IMR-90 (cell line): ENCODE measurements at regions not wholly inside any gene's neighbourhood (a gene's known extent, or its start where the extent isn't known, plus 50 kb on each side); places are given as distances from the start of the nearest gene placed in this dataset.

Source experiments
- ATAC-seq: fragments of 200-7000 bp; cut with Tn5 transposase; 2 replicates; pipeline ENCODE4 v1.9.1; 2020; ENCODE audit warnings: low read depth, mild to moderate bottlenecking, moderate library complexity
- BruUV-seq: library from RNA; stranded (reverse); fragments of 400-500 nt; replicated peaks from 2 replicates; lab custom pipeline; 2021; lab: Mats Ljungman, UMichigan
- CTCF ChIA-PET: fragments of 300-600 bp; formaldehyde crosslinking; extraction: SDS; loops from one replicate; lab custom pipeline; 2021; ENCODE audit warnings: antibody characterized with exemption; lab: Yijun Ruan, JAX
- POLR2A ChIA-PET: fragments of 300-600 bp; sonication (Branson Sonifier 250); formaldehyde crosslinking; loops from one replicate; lab custom pipeline; 2022; ENCODE audit warnings: antibody characterized with exemption; ENCODE audit not compliant: unreplicated experiment; lab: Charles Lee
- DNase-seq: peaks from one replicate; pipeline ENCODE4 v3.0.0; 2013
- H2AFZ ChIP-seq: replicated peaks from 2 replicates; pipeline ENCODE3; 2013; ENCODE audit warnings: low read length, mild to moderate bottlenecking; ENCODE audit not compliant: poor library complexity
- H2AK5ac ChIP-seq: 2 replicates; pipeline ENCODE4 v1.6.1; 2013; ENCODE audit warnings: low read depth, low read length, inconsistent platforms
- H2AK9ac ChIP-seq: replicated peaks from 2 replicates; pipeline ENCODE3; 2013; ENCODE audit warnings: mild to moderate bottlenecking, low read depth, low read length, moderate library complexity; ENCODE audit not compliant: poor library complexity
- H2BK120ac ChIP-seq: 2 replicates; pipeline ENCODE4 v1.6.1; 2013; ENCODE audit warnings: low read depth, low read length, inconsistent platforms
- H2BK15ac ChIP-seq: 3 replicates; pipeline ENCODE4 v1.6.1; 2013; ENCODE audit warnings: low read depth, low read length, inconsistent platforms
- H2BK20ac ChIP-seq: 2 replicates; pipeline ENCODE4 v1.6.1; 2013; ENCODE audit warnings: low read depth, mild to moderate bottlenecking, inconsistent platforms, low read length, moderate library complexity
- H2BK5ac ChIP-seq: 2 replicates; pipeline ENCODE4 v1.6.1; 2013; ENCODE audit warnings: mild to moderate bottlenecking, low read depth, low read length, inconsistent platforms; ENCODE audit not compliant: poor library complexity, severe bottlenecking
- H3K14ac ChIP-seq: replicated peaks from 2 replicates; pipeline ENCODE4 v1.6.1; 2013; ENCODE audit warnings: low read depth, low read length, inconsistent platforms
- H3K18ac ChIP-seq: 2 replicates; pipeline ENCODE4 v1.6.1; 2013; ENCODE audit warnings: low read depth, low read length, control low read depth
- H3K23ac ChIP-seq: 2 replicates; pipeline ENCODE4 v1.6.1; 2013; ENCODE audit warnings: low read depth, low read length, inconsistent platforms
- H3K27ac ChIP-seq: 2 replicates; pipeline ENCODE4 v1.5.1; 2013; ENCODE audit warnings: mild to moderate bottlenecking, control low read depth, low read length; ENCODE audit not compliant: insufficient read depth
- H3K27me3 ChIP-seq: 2 replicates; pipeline ENCODE4 v1.6.1; 2013; ENCODE audit warnings: low read length; ENCODE audit not compliant: control insufficient read depth, insufficient read depth
- H3K36me3 ChIP-seq: 2 replicates; pipeline ENCODE4 v1.6.1; 2013; ENCODE audit warnings: low read length, mixed read lengths; ENCODE audit not compliant: control insufficient read depth, insufficient read depth
- H3K4ac ChIP-seq: 2 replicates; pipeline ENCODE4 v1.6.1; 2013; ENCODE audit warnings: low read depth, low read length, inconsistent platforms
- H3K4me1 ChIP-seq: 2 replicates; pipeline ENCODE4 v1.6.1; 2013; ENCODE audit warnings: low read length, mixed read lengths; ENCODE audit not compliant: control insufficient read depth, insufficient read depth
- H3K4me2 ChIP-seq: 2 replicates; pipeline ENCODE4 v1.6.1; 2013; ENCODE audit warnings: low read depth, mild to moderate bottlenecking, control low read depth, low read length, moderate library complexity
- H3K4me3 ChIP-seq: 2 replicates; pipeline ENCODE4 v1.5.1; 2013; ENCODE audit warnings: low read depth, mild to moderate bottlenecking, control low read depth, low read length, moderate library complexity; ENCODE audit not compliant: insufficient read depth
- H3K56ac ChIP-seq: 2 replicates; pipeline ENCODE4 v1.6.1; 2013; ENCODE audit warnings: low read length, inconsistent platforms; ENCODE audit not compliant: insufficient read depth; ENCODE audit errors: extremely low read depth
- H3K79me1 ChIP-seq, 2 experiments: 2 replicates each; pipeline ENCODE4 v1.6.1; 2013; ENCODE audit warnings: low read length in 2 of 2, inconsistent platforms in 1 of 2, low read depth in 1 of 2
- H3K9ac ChIP-seq: 2 replicates; pipeline ENCODE4 v1.6.1; 2013; ENCODE audit warnings: low read depth, low read length, control low read depth
- H3K9me1 ChIP-seq: 2 replicates; pipeline ENCODE4 v1.6.1; 2013; ENCODE audit warnings: low read length, inconsistent platforms; ENCODE audit not compliant: insufficient read depth
- H3K9me3 ChIP-seq: 2 replicates; pipeline ENCODE4 v1.6.1; 2013; ENCODE audit warnings: low read length; ENCODE audit not compliant: control insufficient read depth, insufficient read depth
- H4K20me1 ChIP-seq: 2 replicates; pipeline ENCODE4 v1.6.1; 2013; ENCODE audit warnings: low read length, inconsistent platforms; ENCODE audit not compliant: insufficient read depth
- H4K5ac ChIP-seq: 2 replicates; pipeline ENCODE4 v1.6.1; 2013; ENCODE audit warnings: mild to moderate bottlenecking, low read depth, low read length, control low read depth
- H4K8ac ChIP-seq, 2 experiments: 2 replicates each; pipeline ENCODE4 v1.6.1; 2013; ENCODE audit warnings: low read depth in 2 of 2, low read length in 2 of 2, control low read depth in 1 of 2, inconsistent platforms in 1 of 2
- H4K91ac ChIP-seq: 2 replicates; pipeline ENCODE4 v1.6.1; 2013; ENCODE audit warnings: low read depth, low read length, inconsistent platforms; ENCODE audit not compliant: insufficient read depth
- ELK1 ChIP-seq: fragments of 150-350 bp; IDR thresholded peaks from 2 replicates; pipeline ENCODE4 v1.6.1; 2016; ENCODE audit warnings: low read depth, mild to moderate bottlenecking, low read length, moderate library complexity, borderline replicate concordance
- MAFK ChIP-seq: IDR thresholded peaks from 2 replicates; pipeline ENCODE4 v1.6.1; 2012; ENCODE audit warnings: low read depth, low read length, improper control_type of control experiment
- MAZ ChIP-seq: IDR thresholded peaks from 2 replicates; pipeline ENCODE4 v1.6.1; 2012; ENCODE audit warnings: low read depth, mild to moderate bottlenecking, low read length, improper control_type of control experiment, moderate library complexity, borderline replicate concordance
- WGBS, 2 experiments: methylation state at CpG; one replicate each; pipeline versions ENCODE4 v1.1.5 to v1.1.7; 2013; ENCODE audit warnings: missing lambda C conversion rate in 2 of 2; ENCODE audit not compliant: insufficient read length in 1 of 2; ENCODE audit errors: extremely low coverage in 2 of 2; 5-methylcytosine and 5-hydroxymethylcytosine counted together
- dilution Hi-C: fragments of 300-500 bp; cut with HindIII; formaldehyde crosslinking; loops from one replicate; pipeline ENCODE4 v1.14.3; 2018; ENCODE audit warnings: low sequenced_read_pairs; ENCODE audit not compliant: unreplicated experiment
- in situ Hi-C: fragments of 300-500 bp; cut with MboI; formaldehyde crosslinking; loops from 3 replicates; pipeline ENCODE4 v1.14.3; 2019; ENCODE audit warnings: low sequenced_read_pairs, inconsistent platforms, mixed read lengths
- intact Hi-C: fragments of 100-400 bp; cut with micrococcal nuclease; formaldehyde crosslinking; loops from 2 replicates; pipeline ENCODE4 v1.10.0; 2022

GRCh38 chr18:76018210-76018609 is 476.8 kb downstream of the ZNF516 start:
- Histone ChIP-seq H3K27me3 (no peaks in the 10 kb centered on the region), H3K23ac (no peak overlapping the region), H2AK5ac (no peak overlapping the region), H4K8ac (no peak overlapping the region), H2BK120ac (no peak overlapping the region), H2AFZ (no peak overlapping the region), H3K4me3 (no peak overlapping the region), H2BK15ac (no peak overlapping the region), H4K5ac (no peak overlapping the region), H3K14ac (no peak overlapping the region), H3K27ac (no peak overlapping the region), H3K9me1 (no peaks in the 10 kb centered on the region), H3K9me3 (peaks cover 15% of the 10 kb centered on the region), H3K4me1 (no peaks in the 10 kb centered on the region), H2AK9ac (no peak overlapping the region), H3K18ac (no peak overlapping the region), H3K79me1 (no peaks in the 10 kb centered on the region), H3K56ac (no peak overlapping the region), H4K91ac (no peak overlapping the region), H4K20me1 (no peaks in the 10 kb centered on the region), H2BK5ac (no peak overlapping the region), H3K36me3 (no peaks in the 10 kb centered on the region), H3K9ac (no peak overlapping the region), H2BK20ac (no peak overlapping the region), H3K4me2 (no peak overlapping the region), H3K4ac (no peak overlapping the region)
- BruUV-seq = no TSS peak
- CTCF ChIA-PET = no interaction called here
- in situ Hi-C loops (no loop called here), dilution Hi-C loops (no loop called here), intact Hi-C loops (no loop called here)
- WGBS, 2 experiments = no CpG with 5 or more reads among the region's 3 CpGs
- POLR2A ChIA-PET = no interaction called here
- TF ChIP-seq MAZ (no peak), ELK1 (no peak), MAFK (peak; percentile 94)
- ATAC-seq (no peak), DNase-seq (no peak)
